ENCODE measurements at regions not wholly inside any gene's neighbourhood (a gene's known extent, or its start where the extent isn't known, plus 50 kb on each side); places are given as distances from the start of the nearest gene placed in this dataset.

DNA sequence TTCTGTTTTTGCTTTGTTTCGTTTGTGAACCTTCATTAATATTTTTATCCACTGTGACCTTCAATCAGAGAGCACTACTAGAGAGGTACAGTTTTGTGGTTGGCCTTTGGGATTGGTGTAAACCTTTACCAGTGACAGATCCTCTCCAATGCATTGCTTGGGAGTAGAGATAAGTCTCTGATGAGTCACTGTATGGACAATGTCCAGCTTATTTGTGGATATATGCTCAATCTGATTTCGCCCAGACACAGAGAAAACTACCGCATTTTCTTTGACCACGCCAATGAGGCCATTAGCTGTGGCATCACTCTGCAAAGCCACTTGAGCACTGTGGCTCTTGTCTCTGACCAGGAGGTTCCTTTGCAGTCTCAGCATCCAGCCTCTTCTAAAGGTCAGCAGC, 964.7 kb downstream of the TUSC7 start:
- no peak overlapping the region for H3K4me3 ChIP-seq (ENCODE audit: low read depth, low read length)
- DNase-seq (ENCODE audit: low read depth, low spot score) = no peak
- TF ChIP-seq, protein P1, sequence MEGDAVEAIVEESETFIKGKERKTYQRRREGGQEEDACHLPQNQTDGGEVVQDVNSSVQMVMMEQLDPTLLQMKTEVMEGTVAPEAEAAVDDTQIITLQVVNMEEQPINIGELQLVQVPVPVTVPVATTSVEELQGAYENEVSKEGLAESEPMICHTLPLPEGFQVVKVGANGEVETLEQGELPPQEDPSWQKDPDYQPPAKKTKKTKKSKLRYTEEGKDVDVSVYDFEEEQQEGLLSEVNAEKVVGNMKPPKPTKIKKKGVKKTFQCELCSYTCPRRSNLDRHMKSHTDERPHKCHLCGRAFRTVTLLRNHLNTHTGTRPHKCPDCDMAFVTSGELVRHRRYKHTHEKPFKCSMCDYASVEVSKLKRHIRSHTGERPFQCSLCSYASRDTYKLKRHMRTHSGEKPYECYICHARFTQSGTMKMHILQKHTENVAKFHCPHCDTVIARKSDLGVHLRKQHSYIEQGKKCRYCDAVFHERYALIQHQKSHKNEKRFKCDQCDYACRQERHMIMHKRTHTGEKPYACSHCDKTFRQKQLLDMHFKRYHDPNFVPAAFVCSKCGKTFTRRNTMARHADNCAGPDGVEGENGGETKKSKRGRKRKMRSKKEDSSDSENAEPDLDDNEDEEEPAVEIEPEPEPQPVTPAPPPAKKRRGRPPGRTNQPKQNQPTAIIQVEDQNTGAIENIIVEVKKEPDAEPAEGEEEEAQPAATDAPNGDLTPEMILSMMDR (IDR thresholded peaks at IDR 0.05; ENCODE audit: low read depth, low read length) = no peak
- in situ Hi-C loops (cut with HindIII; ENCODE audit: low sequenced_read_pairs) = no loop called here

DNA sequence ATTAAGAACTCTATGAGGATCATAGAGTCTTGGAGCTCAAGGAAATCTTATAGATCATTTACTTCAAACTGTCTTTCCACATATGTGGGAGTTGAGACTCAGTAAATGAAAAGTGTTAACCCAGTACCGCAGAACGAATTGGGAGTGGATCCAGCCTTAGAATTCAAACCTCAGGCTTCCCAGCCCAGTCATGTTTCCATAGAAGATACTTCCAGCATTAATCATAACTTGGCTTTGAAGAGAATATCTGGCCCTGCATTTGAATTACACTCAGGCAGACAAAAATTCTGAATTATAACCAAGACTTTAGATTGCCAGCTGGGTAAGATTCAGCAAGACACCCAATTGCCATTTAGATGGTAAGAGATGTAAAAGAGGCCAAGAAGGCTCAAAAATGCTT, 972.0 kb downstream of the TUSC7 start:
- peak; percentile 82 for DNase-seq (ENCODE audit: low read depth, low spot score)
- TF ChIP-seq, protein P1 (IDR thresholded peaks at IDR 0.05; ENCODE audit: low read depth, low read length) = no peak
- no peak overlapping the region for H3K4me3 ChIP-seq (ENCODE audit: low read depth, low read length)
- in situ Hi-C loops (cut with HindIII; ENCODE audit: low sequenced_read_pairs) = no loop called here

DNA sequence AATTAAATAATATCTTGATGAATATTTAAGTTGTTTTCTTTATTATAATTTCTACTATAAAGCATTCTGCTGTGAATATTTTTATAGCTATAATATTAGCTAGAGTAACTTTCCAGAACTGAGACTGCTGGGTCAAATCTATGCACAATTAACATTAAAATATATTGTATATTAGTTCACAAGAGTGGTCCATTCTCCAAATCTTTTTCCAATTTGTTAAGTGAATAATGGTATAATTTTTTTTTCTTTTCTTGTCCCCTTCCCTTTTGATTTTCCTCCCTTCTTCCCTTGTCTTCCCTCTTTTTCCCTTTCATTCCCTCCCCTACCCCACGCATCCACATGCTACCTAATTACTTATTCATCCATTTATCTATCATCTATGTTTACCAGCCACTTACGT, 977.5 kb downstream of the TUSC7 start:
- TF ChIP-seq, protein P1 (IDR thresholded peaks at IDR 0.05; ENCODE audit: low read depth, low read length) = no peak
- H3K4me3 ChIP-seq (ENCODE audit: low read depth, low read length) = no peak overlapping the region
- no peak for DNase-seq (ENCODE audit: low read depth, low spot score)
- in situ Hi-C loops (cut with HindIII; ENCODE audit: low sequenced_read_pairs) = no loop called here

DNA sequence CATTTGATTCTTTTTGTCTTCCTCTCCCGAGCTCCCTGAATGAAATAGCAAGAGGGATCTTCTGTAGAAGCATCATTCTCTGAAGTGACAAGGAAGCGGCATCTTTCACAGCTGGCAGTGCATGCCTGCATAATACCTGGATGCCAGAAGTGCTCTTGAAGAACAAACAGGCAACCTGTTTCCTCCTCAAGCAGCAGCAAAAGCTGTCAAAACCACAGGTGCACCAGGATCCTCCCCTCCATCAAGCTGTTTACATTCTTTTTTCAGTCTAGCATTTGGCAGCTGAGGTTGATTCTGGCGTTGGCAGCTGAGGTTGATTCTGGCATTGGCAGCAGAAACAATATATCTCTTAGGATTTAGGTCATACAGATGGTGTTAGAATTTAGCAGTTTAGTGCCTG, 979.0 kb downstream of the TUSC7 start:
- no peak for DNase-seq (ENCODE audit: low read depth, low spot score)
- H3K4me3 ChIP-seq (ENCODE audit: low read depth, low read length) = no peak overlapping the region
- TF ChIP-seq, protein P1 (IDR thresholded peaks at IDR 0.05; ENCODE audit: low read depth, low read length) = no peak
- in situ Hi-C loops (cut with HindIII; ENCODE audit: low sequenced_read_pairs) = no loop called here

DNA sequence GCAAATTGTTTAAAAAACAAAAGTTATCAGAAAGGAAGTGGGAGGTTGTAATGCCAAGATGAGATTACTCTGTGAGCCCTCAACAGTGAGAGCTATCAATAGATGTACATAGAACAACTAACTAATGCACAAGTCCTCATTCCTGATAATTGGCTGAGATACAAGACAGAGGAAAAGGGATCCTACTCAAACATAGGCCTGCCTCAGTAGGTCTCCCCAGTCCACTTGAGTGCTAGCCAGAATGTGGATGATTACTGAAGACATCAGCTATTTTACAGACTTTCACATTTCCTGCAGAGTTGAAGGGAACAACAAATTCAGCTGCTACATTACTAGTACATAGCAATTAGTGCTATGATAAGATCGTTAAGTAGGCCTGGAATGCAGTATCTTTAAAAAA, 981.9 kb downstream of the TUSC7 start:
- no peak overlapping the region for H3K4me3 ChIP-seq (ENCODE audit: low read depth, low read length)
- no peak for DNase-seq (ENCODE audit: low read depth, low spot score)
- TF ChIP-seq, protein P1 (IDR thresholded peaks at IDR 0.05; ENCODE audit: low read depth, low read length) = no peak
- in situ Hi-C loops (cut with HindIII; ENCODE audit: low sequenced_read_pairs) = no loop called here

DNA sequence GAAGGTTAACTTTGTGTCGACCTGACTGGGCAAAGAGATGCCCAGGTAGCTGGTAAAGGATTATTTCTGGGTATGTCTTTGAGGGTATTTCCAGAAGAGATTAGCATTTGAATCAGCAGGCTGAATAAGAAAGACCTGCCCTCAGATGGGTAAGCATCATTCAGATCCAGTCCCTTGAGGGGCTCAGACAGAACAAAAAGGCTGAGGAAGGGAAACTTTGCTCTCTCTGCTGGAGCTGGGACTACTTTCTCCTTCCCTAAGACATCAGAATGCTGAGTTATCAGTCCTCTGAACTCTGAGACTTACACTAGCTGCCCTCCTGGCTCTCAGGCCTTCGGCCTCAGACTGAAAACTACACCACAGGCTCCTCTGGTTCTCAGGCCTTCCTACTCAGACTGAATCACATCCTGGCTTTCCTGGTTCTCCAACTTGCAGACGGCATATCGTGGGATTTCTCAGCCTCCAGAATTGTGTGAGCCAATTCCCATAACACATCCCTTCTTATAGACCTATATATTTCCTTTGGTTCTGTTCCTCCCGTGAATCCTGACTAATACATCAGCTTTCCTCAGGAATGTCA, 982.9 kb downstream of the TUSC7 start:
- TF ChIP-seq, protein P1 (IDR thresholded peaks at IDR 0.05; ENCODE audit: low read depth, low read length) = no peak
- peak; percentile 49 for DNase-seq (ENCODE audit: low read depth, low spot score)
- in situ Hi-C loops (cut with HindIII; ENCODE audit: low sequenced_read_pairs) = no loop called here
- no peak overlapping the region for H3K4me3 ChIP-seq (ENCODE audit: low read depth, low read length)

DNA sequence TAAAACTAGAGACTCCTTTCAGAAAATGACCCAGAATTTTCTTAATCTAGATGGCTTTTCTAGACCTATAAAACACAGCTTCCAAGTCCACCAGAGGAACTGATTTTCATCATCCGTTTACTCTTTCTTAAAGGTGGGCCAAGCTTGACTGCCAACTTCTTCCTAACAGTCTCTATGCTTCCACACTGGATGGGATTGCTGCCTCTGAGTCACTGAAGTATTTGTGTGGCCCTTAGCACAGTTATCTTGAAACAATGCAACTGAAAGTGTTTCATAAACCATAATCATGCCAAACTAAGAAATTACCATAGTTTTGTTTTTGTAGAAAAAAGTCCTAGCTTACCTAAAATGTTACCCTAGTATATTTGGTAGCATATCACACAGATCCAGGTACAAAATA, 985.7 kb downstream of the TUSC7 start:
- DNase-seq (ENCODE audit: low read depth, low spot score) = peak; percentile 32
- TF ChIP-seq, protein P1 (IDR thresholded peaks at IDR 0.05; ENCODE audit: low read depth, low read length) = no peak
- H3K4me3 ChIP-seq (ENCODE audit: low read depth, low read length) = no peak overlapping the region
- in situ Hi-C loops (cut with HindIII; ENCODE audit: low sequenced_read_pairs) = no loop called here

All from astrocyte of the spinal cord (primary cell).